HTR-8/SVneo (cell line): ENCODE measurements at regions not wholly inside any gene's neighbourhood (a gene's known extent, or its start where the extent isn't known, plus 50 kb on each side); places are given as distances from the start of the nearest gene placed in this dataset.

ENCODE experiments used
- DNase-seq: peaks from one replicate; pipeline ENCODE4 v3.0.0; 2011; ENCODE audit warnings: low spot score, mixed read lengths; ENCODE audit not compliant: insufficient read length
- FAIRE-seq: peaks from 2 replicates; lab custom pipeline; 2011; peaks lifted over from hg19 to GRCh38; lab: Jason Lieb, UNC

GRCh38 chr11:91241226-91241625 is 983.4 kb upstream of the FAT3 start:
- DNase-seq (no peak), FAIRE-seq (no peak)

- no peak for FAIRE-seq
- DNase-seq: no peak
Measured at GRCh38 chr11:91239359-91239758, 985.3 kb upstream of the FAT3 start.

- FAIRE-seq (no peak), DNase-seq (no peak)
Measured at GRCh38 chr11:91231226-91231625, 993.4 kb upstream of the FAT3 start.

GRCh38 chr11:91230647-91231046 is 994.0 kb upstream of the FAT3 start:
- FAIRE-seq (no peak), DNase-seq (no peak)

GRCh38 chr11:91222830-91223229 is 1000.0 kb upstream of the CHORDC1 start:
- FAIRE-seq: no peak

GRCh38 chr11:91220476-91221202 is 997.8 kb upstream of the CHORDC1 start:
- DNase-seq (no peak), FAIRE-seq (no peak)

More at GRCh38 chr11:91222830-91223229, 1000.0 kb upstream of the CHORDC1 start:
- no peak for DNase-seq

- no peak for FAIRE-seq
- DNase-seq: no peak
Measured at GRCh38 chr11:91219535-91219934, 996.7 kb upstream of the CHORDC1 start.

- no peak for DNase-seq
- no peak for FAIRE-seq
Measured at GRCh38 chr11:91209751-91210150, 986.9 kb upstream of the CHORDC1 start.

- DNase-seq (no peak), FAIRE-seq (no peak)
Measured at GRCh38 chr11:91209306-91209705, 986.5 kb upstream of the CHORDC1 start.

- DNase-seq: no peak
- no peak for FAIRE-seq
Measured at GRCh38 chr11:91199866-91200265, 977.0 kb upstream of the CHORDC1 start.

- FAIRE-seq: no peak
- no peak for DNase-seq
Measured at GRCh38 chr11:91194546-91194945, 971.7 kb upstream of the CHORDC1 start.

- no peak for FAIRE-seq
- DNase-seq: no peak
Measured at GRCh38 chr11:91188484-91188883, 965.6 kb upstream of the CHORDC1 start.

GRCh38 chr11:91187314-91187713 is 964.5 kb upstream of the CHORDC1 start:
- FAIRE-seq: no peak

GRCh38 chr11:91178366-91178765 is 955.5 kb upstream of the CHORDC1 start:
- FAIRE-seq: no peak
- no peak for DNase-seq

More at GRCh38 chr11:91187314-91187713, 964.5 kb upstream of the CHORDC1 start:
- no peak for DNase-seq

GRCh38 chr11:91174734-91175133 is 951.9 kb upstream of the CHORDC1 start:
- no peak for DNase-seq
- no peak for FAIRE-seq

GRCh38 chr11:91174193-91174592 is 951.3 kb upstream of the CHORDC1 start:
- DNase-seq (no peak), FAIRE-seq (no peak)

- DNase-seq (peak; percentile 12), FAIRE-seq (no peak)
Measured at GRCh38 chr11:91173701-91174100, 950.9 kb upstream of the CHORDC1 start.

GRCh38 chr11:91170711-91171110 is 947.9 kb upstream of the CHORDC1 start:
- no peak for FAIRE-seq
- DNase-seq: no peak

GRCh38 chr11:91164452-91164822 is 941.6 kb upstream of the CHORDC1 start:
- FAIRE-seq: no peak
- no peak for DNase-seq

- DNase-seq: peak; percentile 27
- FAIRE-seq: peak; percentile 33
Measured at GRCh38 chr11:91163619-91164451, 941.0 kb upstream of the CHORDC1 start.

GRCh38 chr11:91160661-91161060 is 937.8 kb upstream of the CHORDC1 start:
- DNase-seq: no peak
- no peak for FAIRE-seq
